Body of pancreas (tissue), 4 donors: ENCODE measurements at regions not wholly inside any gene's neighbourhood (a gene's known extent, or its start where the extent isn't known, plus 50 kb on each side); places are given as distances from the start of the nearest gene placed in this dataset.

Source experiments
- ATAC-seq: fragments of 150-250 bp; one replicate; pipeline ENCODE4 v1.9.1; 2016
- DNase-seq, 4 donors: peaks; one replicate each; pipeline ENCODE4 v3.0.0-alpha.2; 2019
- H3K27ac ChIP-seq, 4 donors: fragments of 200-600 bp; sonication (generic); 1 replicate in 3 of 4; 2 replicates in 1 of 4; pipeline versions ENCODE4 v1.5.1 to v1.6.1; 2016 to 2019; ENCODE audit warnings: mild to moderate bottlenecking in 1 of 4, mixed read lengths in 1 of 4, moderate library complexity in 1 of 4
- H3K27me3 ChIP-seq, 2 donors: fragments of 200-600 bp; sonication (generic); one replicate each; pipeline ENCODE4 v1.6.0; 2016; ENCODE audit warnings: mild to moderate bottlenecking in 1 of 2
- H3K36me3 ChIP-seq, 2 donors: fragments of 200-600 bp; sonication (generic); replicated peaks in 1 of 2; 2 replicates each; pipeline ENCODE4 v1.5.1; 2016; ENCODE audit warnings: low read depth in 2 of 2; ENCODE audit not compliant: insufficient read depth in 1 of 2
- H3K4me1 ChIP-seq: fragments of 200-600 bp; sonication (generic); one replicate; pipeline ENCODE4 v1.6.0; 2016
- H3K4me3 ChIP-seq, 2 donors: fragments of 200-600 bp; sonication (generic); 1 replicate in 1 of 2; 2 replicates in 1 of 2; pipeline ENCODE4 v1.5.1; 2016 to 2019
- H3K9me3 ChIP-seq, 3 donors: fragments of 200-600 bp; sonication (generic); 1 replicate in 2 of 3; 2 replicates in 1 of 3; pipeline ENCODE4 v1.5.1; 2016
- CTCF ChIP-seq, 7 experiments: fragments of 450-650 bp in 4 of 7; fragments of 200-600 bp in 3 of 7; sonication (generic) in 3 of 7; IDR thresholded peaks; one replicate each; pipeline ENCODE4 v1.5.1; 2016 to 2019; ENCODE audit warnings: antibody characterized with exemption in 7 of 7
- POLR2A ChIP-seq, 3 donors: fragments of 450-650 bp; IDR thresholded peaks; one replicate each; pipeline ENCODE4 v1.6.1; 2016; ENCODE audit warnings: antibody characterized with exemption in 3 of 3, mild to moderate bottlenecking in 2 of 3
- WGBS, 2 donors: methylation state at CpG; one replicate each; pipeline ENCODE4 v1.1.5; 2017; 5-methylcytosine and 5-hydroxymethylcytosine counted together
- intact Hi-C: fragments of 100-400 bp; cut with DNase I; formaldehyde crosslinking; loops from one replicate; pipeline ENCODE4 v1.15.1; 2023

GRCh38 chr7:42987648-42988214 is 55.6 kb downstream of the MRPL32 start:
- H3K27ac ChIP-seq = no peak overlapping the region
- no peaks in the 10 kb centered on the region for H3K27me3 ChIP-seq
- no peaks in the 10 kb centered on the region for H3K4me1 ChIP-seq
- H3K36me3 ChIP-seq = no peaks in the 10 kb centered on the region
- intact Hi-C loops = no loop called here
- no peak for ATAC-seq
- TF ChIP-seq CTCF (IDR thresholded peaks at IDR 0.05) (no peak), POLR2A (IDR thresholded peaks at IDR 0.05) (no peak)
- no peak overlapping the region for H3K4me3 ChIP-seq
- no peaks in the 10 kb centered on the region for H3K9me3 ChIP-seq
- WGBS, 2 donors = 58 to 61% methylated on average over 3 of the region's 3 CpGs
- no peak for DNase-seq

- no peak overlapping the region for H3K27ac ChIP-seq
- WGBS, 2 donors = 57 to 70% methylated on average over 1 of the region's 1 CpG
These were observed 58.8 kb downstream of the MRPL32 start for GRCh38 chr7:42991024-42991423.

GRCh38 chr7:42991913-42992591 is 59.9 kb downstream of the MRPL32 start:
- no peak for ATAC-seq
- intact Hi-C loops = no loop called here
- Histone ChIP-seq H3K9me3 (no peaks in the 10 kb centered on the region), H3K4me3 (no peak overlapping the region), H3K27ac (no peak overlapping the region), H3K27me3 (no peaks in the 10 kb centered on the region), H3K4me1 (no peaks in the 10 kb centered on the region), H3K36me3 (no peaks in the 10 kb centered on the region)
- TF ChIP-seq POLR2A (IDR thresholded peaks at IDR 0.05) (no peak), CTCF (IDR thresholded peaks at IDR 0.05) (no peak)
- 38 to 40% methylated on average over 13 of the region's 13 CpGs for WGBS, 2 donors
- DNase-seq = peak in 1 of 4 donors; percentile 9

More at GRCh38 chr7:42991024-42991423, 58.8 kb downstream of the MRPL32 start:
- TF ChIP-seq CTCF (IDR thresholded peaks at IDR 0.05) (no peak), POLR2A (IDR thresholded peaks at IDR 0.05) (no peak)
- intact Hi-C loops = no loop called here
- Histone ChIP-seq H3K27me3 (no peaks in the 10 kb centered on the region), H3K4me3 (no peak overlapping the region), H3K9me3 (no peaks in the 10 kb centered on the region), H3K4me1 (no peaks in the 10 kb centered on the region), H3K36me3 (no peaks in the 10 kb centered on the region)
- DNase-seq (no peak), ATAC-seq (no peak)

GRCh38 chr7:42993038-42993437 is 60.9 kb downstream of the MRPL32 start:
- intact Hi-C loops = no loop called here
- no peak overlapping the region for H3K27ac ChIP-seq
- H3K9me3 ChIP-seq = no peaks in the 10 kb centered on the region
- H3K4me3 ChIP-seq = no peak overlapping the region
- H3K27me3 ChIP-seq = no peaks in the 10 kb centered on the region
- no peaks in the 10 kb centered on the region for H3K4me1 ChIP-seq
- DNase-seq = no peak
- 88 to 93% methylated on average over 9 of the region's 9 CpGs for WGBS, 2 donors
- no peak for TF ChIP-seq CTCF (IDR thresholded peaks at IDR 0.05)
- TF ChIP-seq POLR2A (IDR thresholded peaks at IDR 0.05) = no peak
- ATAC-seq = no peak
- no peaks in the 10 kb centered on the region for H3K36me3 ChIP-seq

GRCh38 chr7:42994096-42994495 is 61.9 kb downstream of the MRPL32 start:
- 70 to 76% methylated on average over 2 of the region's 2 CpGs for WGBS, 2 donors
- Histone ChIP-seq H3K4me3 (no peak overlapping the region), H3K36me3 (no peaks in the 10 kb centered on the region), H3K27ac (no peak overlapping the region), H3K9me3 (no peaks in the 10 kb centered on the region), H3K4me1 (no peaks in the 10 kb centered on the region), H3K27me3 (no peaks in the 10 kb centered on the region)
- DNase-seq (no peak), ATAC-seq (no peak)
- TF ChIP-seq CTCF (IDR thresholded peaks at IDR 0.05) = no peak
- intact Hi-C loops = no loop called here
